ENCODE measurements at regions not wholly inside any gene's neighbourhood (a gene's known extent, or its start where the extent isn't known, plus 50 kb on each side); places are given as distances from the start of the nearest gene placed in this dataset.
"Not testable (repeated sequence)": the region's sequence is repeated elsewhere in the genome, so short reads cannot be mapped to it uniquely, and the experiment has no call there.

- no TSS peak for BruUV-seq (replicated peaks)
These were observed 466.6 kb upstream of the PHF14 start for GRCh38 chr7:10507032-10507431.

GRCh38 chr7:10521306-10521705, 452.4 kb upstream of the PHF14 start:
- H3K36me3 ChIP-seq (ENCODE audit: insufficient read depth, low read length, poor library complexity, severe bottlenecking) = no peaks in the 10 kb centered on the region
- CTCF ChIA-PET = no interaction called here
- POLR2A ChIA-PET (ENCODE audit: low non-redundant PET) = no interaction called here
- H3K4me3 ChIP-seq (ENCODE audit: low read depth, low read length, poor library complexity, severe bottlenecking) = no peak overlapping the region
- intact Hi-C loops (cut with micrococcal nuclease; ENCODE audit: unreplicated experiment) = no loop called here
- no peaks in the 10 kb centered on the region for H3K27me3 ChIP-seq (replicated peaks; ENCODE audit: insufficient read depth, low read depth, low read length, poor library complexity)
- TF ChIP-seq EZH2 (IDR thresholded peaks at IDR 0.05; ENCODE audit: borderline replicate concordance, low read depth, low read length, poor library complexity, severe bottlenecking) (no peak), CTCF (conservative IDR thresholded peaks at IDR 0.05; ENCODE audit: low read depth, low read length) (no peak)
- no peak overlapping the region for H3K27ac ChIP-seq (ENCODE audit: low read depth, low read length, poor library complexity, severe bottlenecking)
- no peaks in the 10 kb centered on the region for H3K9me3 ChIP-seq (ENCODE audit: low read depth, low read length, poor library complexity, severe bottlenecking)
- BruUV-seq (replicated peaks) = no TSS peak
- H3K4me1 ChIP-seq (ENCODE audit: insufficient read depth, low read length, poor library complexity, severe bottlenecking) = no peaks in the 10 kb centered on the region
- no peak for DNase-seq (ENCODE audit: low spot score)

More at GRCh38 chr7:10507032-10507431, 466.6 kb upstream of the PHF14 start:
- intact Hi-C loops (cut with micrococcal nuclease; ENCODE audit: unreplicated experiment) = no loop called here
- Histone ChIP-seq H3K9me3 (ENCODE audit: low read depth, low read length, poor library complexity, severe bottlenecking) (no peaks in the 10 kb centered on the region), H3K27me3 (replicated peaks; ENCODE audit: insufficient read depth, low read depth, low read length, poor library complexity) (no peaks in the 10 kb centered on the region), H3K4me3 (ENCODE audit: low read depth, low read length, poor library complexity, severe bottlenecking) (no peak overlapping the region), H3K4me1 (ENCODE audit: insufficient read depth, low read length, poor library complexity, severe bottlenecking) (no peaks in the 10 kb centered on the region), H3K36me3 (ENCODE audit: insufficient read depth, low read length, poor library complexity, severe bottlenecking) (no peaks in the 10 kb centered on the region), H3K27ac (ENCODE audit: low read depth, low read length, poor library complexity, severe bottlenecking) (no peak overlapping the region)
- no peak for DNase-seq (ENCODE audit: low spot score)
- ChIA-PET CTCF (no interaction called here), POLR2A (ENCODE audit: low non-redundant PET) (no interaction called here)
- no peak for TF ChIP-seq EZH2 (IDR thresholded peaks at IDR 0.05; ENCODE audit: borderline replicate concordance, low read depth, low read length, poor library complexity, severe bottlenecking)
- no peak for TF ChIP-seq CTCF (conservative IDR thresholded peaks at IDR 0.05; ENCODE audit: low read depth, low read length)

GRCh38 chr7:10533429-10533828, 440.2 kb upstream of the PHF14 start:
- BruUV-seq (replicated peaks); H3K36me3 ChIP-seq (ENCODE audit: insufficient read depth, low read length, poor library complexity, severe bottlenecking); H3K27ac ChIP-seq (ENCODE audit: low read depth, low read length, poor library complexity, severe bottlenecking); H3K4me3 ChIP-seq (ENCODE audit: low read depth, low read length, poor library complexity, severe bottlenecking); H3K27me3 ChIP-seq (replicated peaks; ENCODE audit: insufficient read depth, low read depth, low read length, poor library complexity); DNase-seq (ENCODE audit: low spot score); POLR2A ChIA-PET (ENCODE audit: low non-redundant PET); CTCF ChIA-PET; H3K4me1 ChIP-seq (ENCODE audit: insufficient read depth, low read length, poor library complexity, severe bottlenecking); H3K9me3 ChIP-seq (ENCODE audit: low read depth, low read length, poor library complexity, severe bottlenecking); intact Hi-C loops (cut with micrococcal nuclease; ENCODE audit: unreplicated experiment): not testable (repeated sequence)

GRCh38 chr7:10536561-10536960, 437.1 kb upstream of the PHF14 start:
- intact Hi-C loops (cut with micrococcal nuclease; ENCODE audit: unreplicated experiment) = no loop called here
- no peaks in the 10 kb centered on the region for H3K9me3 ChIP-seq (ENCODE audit: low read depth, low read length, poor library complexity, severe bottlenecking)
- DNase-seq (ENCODE audit: low spot score) = no peak
- no peaks in the 10 kb centered on the region for H3K27me3 ChIP-seq (replicated peaks; ENCODE audit: insufficient read depth, low read depth, low read length, poor library complexity)
- H3K4me1 ChIP-seq (ENCODE audit: insufficient read depth, low read length, poor library complexity, severe bottlenecking) = no peaks in the 10 kb centered on the region
- ChIA-PET POLR2A (ENCODE audit: low non-redundant PET) (no interaction called here), CTCF (no interaction called here)
- no peaks in the 10 kb centered on the region for H3K36me3 ChIP-seq (ENCODE audit: insufficient read depth, low read length, poor library complexity, severe bottlenecking)
- no peak for TF ChIP-seq CTCF (conservative IDR thresholded peaks at IDR 0.05; ENCODE audit: low read depth, low read length)
- no peak for TF ChIP-seq EZH2 (IDR thresholded peaks at IDR 0.05; ENCODE audit: borderline replicate concordance, low read depth, low read length, poor library complexity, severe bottlenecking)
- no TSS peak for BruUV-seq (replicated peaks)
- H3K4me3 ChIP-seq (ENCODE audit: low read depth, low read length, poor library complexity, severe bottlenecking) = no peak overlapping the region
- no peak overlapping the region for H3K27ac ChIP-seq (ENCODE audit: low read depth, low read length, poor library complexity, severe bottlenecking)
